ENCODE measurements at regions not wholly inside any gene's neighbourhood (a gene's known extent, or its start where the extent isn't known, plus 50 kb on each side); places are given as distances from the start of the nearest gene placed in this dataset.

GRCh38 chr18:71025505-71026225 is 736.8 kb downstream of the SOCS6 start:
- TF ChIP-seq TAF1 (IDR thresholded peaks at IDR 0.05; ENCODE audit: borderline replicate concordance, insufficient read depth, low read length) (no peak), POLR2AphosphoS5 (IDR thresholded peaks at IDR 0.05; ENCODE audit: low read depth, low read length) (no peak), REST (IDR thresholded peaks at IDR 0.05; ENCODE audit: insufficient read depth in 1 of 2, low read depth in 2 of 2, low read length in 2 of 2) (no peak), FOXP2 (optimal IDR thresholded peaks at IDR 0.05; ENCODE audit: borderline replicate concordance, extremely low read depth, extremely low read length, insufficient read depth) (no peak), SIN3A (IDR thresholded peaks at IDR 0.05; ENCODE audit: borderline replicate concordance, insufficient read depth, low read length) (no peak)

DNA sequence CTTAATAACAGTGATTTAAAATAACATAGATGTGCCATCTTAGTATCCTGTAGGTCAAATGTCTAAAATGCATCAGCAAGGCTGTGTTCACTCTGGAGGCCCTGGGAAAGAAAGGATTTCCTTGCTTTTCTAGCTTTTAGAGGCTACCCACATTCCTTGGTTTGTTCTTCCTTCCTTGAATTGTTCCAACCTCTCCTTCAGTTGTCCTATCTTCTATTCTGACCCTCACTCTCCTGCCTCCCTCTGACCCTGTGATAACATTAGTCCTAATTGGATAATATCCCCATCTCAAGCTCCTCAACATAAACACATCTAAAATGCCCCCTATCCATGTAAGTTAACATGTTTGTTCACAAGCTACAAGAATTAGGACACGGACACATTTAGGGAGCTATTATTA is 733.5 kb downstream of the SOCS6 start:
- no peak for TF ChIP-seq TAF1 (IDR thresholded peaks at IDR 0.05; ENCODE audit: borderline replicate concordance, insufficient read depth, low read length)
- TF ChIP-seq REST (IDR thresholded peaks at IDR 0.05; ENCODE audit: insufficient read depth in 1 of 2, low read depth in 2 of 2, low read length in 2 of 2): no peak
- no peak for TF ChIP-seq FOXP2 (optimal IDR thresholded peaks at IDR 0.05; ENCODE audit: borderline replicate concordance, extremely low read depth, extremely low read length, insufficient read depth)
- TF ChIP-seq POLR2AphosphoS5 (IDR thresholded peaks at IDR 0.05; ENCODE audit: low read depth, low read length): no peak
- no peak for TF ChIP-seq SIN3A (IDR thresholded peaks at IDR 0.05; ENCODE audit: borderline replicate concordance, insufficient read depth, low read length)

- no peak for TF ChIP-seq TAF1 (IDR thresholded peaks at IDR 0.05; ENCODE audit: borderline replicate concordance, insufficient read depth, low read length)
These were observed 732.2 kb downstream of the SOCS6 start for GRCh38 chr18:71021030-71021362.

- TF ChIP-seq REST (IDR thresholded peaks at IDR 0.05; ENCODE audit: insufficient read depth in 1 of 2, low read depth in 2 of 2, low read length in 2 of 2) (no peak), POLR2AphosphoS5 (IDR thresholded peaks at IDR 0.05; ENCODE audit: low read depth, low read length) (no peak), FOXP2 (optimal IDR thresholded peaks at IDR 0.05; ENCODE audit: borderline replicate concordance, extremely low read depth, extremely low read length, insufficient read depth) (no peak), TAF1 (IDR thresholded peaks at IDR 0.05; ENCODE audit: borderline replicate concordance, insufficient read depth, low read length) (no peak), SIN3A (IDR thresholded peaks at IDR 0.05; ENCODE audit: borderline replicate concordance, insufficient read depth, low read length) (no peak)
These were observed 731.6 kb downstream of the SOCS6 start for GRCh38 chr18:71020342-71021029.

DNA sequence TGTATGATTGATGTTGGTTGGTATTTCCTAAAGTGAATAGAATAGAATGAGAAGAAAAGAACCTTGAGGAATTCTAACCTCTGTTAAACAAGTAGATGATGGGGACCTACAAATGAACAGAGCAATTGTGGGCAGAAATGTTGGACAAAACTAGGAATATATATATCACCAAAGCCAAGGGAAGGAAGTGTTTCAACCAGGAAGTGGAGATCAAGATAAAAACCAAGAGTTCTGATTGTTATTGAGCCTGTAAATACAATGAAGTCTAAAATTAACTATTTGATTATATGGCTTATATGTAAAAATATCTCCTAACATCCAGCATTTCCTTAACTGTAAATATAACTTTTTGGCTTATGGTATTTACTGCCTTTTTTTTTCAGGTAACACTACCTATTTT is 730.0 kb downstream of the SOCS6 start:
- TF ChIP-seq POLR2AphosphoS5 (IDR thresholded peaks at IDR 0.05; ENCODE audit: low read depth, low read length) (no peak), SIN3A (IDR thresholded peaks at IDR 0.05; ENCODE audit: borderline replicate concordance, insufficient read depth, low read length) (no peak), REST (IDR thresholded peaks at IDR 0.05; ENCODE audit: insufficient read depth in 1 of 2, low read depth in 2 of 2, low read length in 2 of 2) (no peak), TAF1 (IDR thresholded peaks at IDR 0.05; ENCODE audit: borderline replicate concordance, insufficient read depth, low read length) (no peak), FOXP2 (optimal IDR thresholded peaks at IDR 0.05; ENCODE audit: borderline replicate concordance, extremely low read depth, extremely low read length, insufficient read depth) (no peak)

Measured in PFSK-1 (cell line).